ENCODE measurements at regions not wholly inside any gene's neighbourhood (a gene's known extent, or its start where the extent isn't known, plus 50 kb on each side); places are given as distances from the start of the nearest gene placed in this dataset.

- Mint-ChIP-seq H3K27me3 (ENCODE audit: low read depth) (peaks cover 2% of the 10 kb centered on the region), H3K27ac (no peak overlapping the region), H3K4me1 (peaks cover 35% of the 10 kb centered on the region), H3K9me3 (peaks cover 16% of the 10 kb centered on the region), H3K36me3 (peaks cover 16% of the 10 kb centered on the region), H3K4me3 (no peak overlapping the region)
- TF ChIP-seq, protein P1, sequence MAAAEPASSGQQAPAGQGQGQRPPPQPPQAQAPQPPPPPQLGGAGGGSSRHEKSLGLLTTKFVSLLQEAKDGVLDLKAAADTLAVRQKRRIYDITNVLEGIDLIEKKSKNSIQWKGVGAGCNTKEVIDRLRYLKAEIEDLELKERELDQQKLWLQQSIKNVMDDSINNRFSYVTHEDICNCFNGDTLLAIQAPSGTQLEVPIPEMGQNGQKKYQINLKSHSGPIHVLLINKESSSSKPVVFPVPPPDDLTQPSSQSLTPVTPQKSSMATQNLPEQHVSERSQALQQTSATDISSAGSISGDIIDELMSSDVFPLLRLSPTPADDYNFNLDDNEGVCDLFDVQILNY (CRISPR knock-in tag; IDR thresholded peaks at IDR 0.05): no peak
- TF ChIP-seq FOXK1 (CRISPR knock-in tag; IDR thresholded peaks at IDR 0.05): no peak
- no peak for TF ChIP-seq ELF4 (CRISPR knock-in tag; IDR thresholded peaks at IDR 0.05; ENCODE audit: low read depth)
- no peak for TF ChIP-seq ETV6 (CRISPR knock-in tag; IDR thresholded peaks at IDR 0.05)
- TF ChIP-seq GRHL2 (CRISPR knock-in tag; IDR thresholded peaks at IDR 0.05; ENCODE audit: insufficient replicate concordance, severe bottlenecking): no peak
- DNase-seq (ENCODE audit: low spot score): no peak
- ChIA-PET CTCF (no interaction called here), POLR2A (no interaction called here)
- no peak for ATAC-seq
These were observed 145.5 kb upstream of the ARG1 start for GRCh38 chr6:131427434-131428058.

DNA sequence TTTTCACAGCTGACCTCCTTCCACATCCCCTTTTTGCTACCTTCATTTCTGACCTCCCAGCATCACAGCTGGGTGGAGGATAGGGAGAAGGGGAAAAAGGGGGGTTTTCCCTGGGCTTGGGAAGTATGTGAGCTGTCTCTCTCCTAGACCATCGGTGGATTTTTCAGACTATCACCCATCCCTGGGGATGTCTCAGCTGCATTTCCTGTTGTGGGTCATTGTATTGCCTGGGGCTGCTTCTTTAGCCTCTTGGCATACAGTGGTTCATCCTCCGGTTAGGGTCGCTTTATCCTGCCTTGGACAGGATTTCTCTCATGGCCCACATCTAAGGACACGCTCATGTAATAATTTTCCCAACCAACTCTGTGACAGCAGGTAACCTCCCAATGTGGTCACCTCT is 142.5 kb upstream of the ARG1 start:
- Mint-ChIP-seq H3K4me1 (peaks cover 23% of the 10 kb centered on the region), H3K27ac (no peak overlapping the region)
- TF ChIP-seq, protein P2, sequence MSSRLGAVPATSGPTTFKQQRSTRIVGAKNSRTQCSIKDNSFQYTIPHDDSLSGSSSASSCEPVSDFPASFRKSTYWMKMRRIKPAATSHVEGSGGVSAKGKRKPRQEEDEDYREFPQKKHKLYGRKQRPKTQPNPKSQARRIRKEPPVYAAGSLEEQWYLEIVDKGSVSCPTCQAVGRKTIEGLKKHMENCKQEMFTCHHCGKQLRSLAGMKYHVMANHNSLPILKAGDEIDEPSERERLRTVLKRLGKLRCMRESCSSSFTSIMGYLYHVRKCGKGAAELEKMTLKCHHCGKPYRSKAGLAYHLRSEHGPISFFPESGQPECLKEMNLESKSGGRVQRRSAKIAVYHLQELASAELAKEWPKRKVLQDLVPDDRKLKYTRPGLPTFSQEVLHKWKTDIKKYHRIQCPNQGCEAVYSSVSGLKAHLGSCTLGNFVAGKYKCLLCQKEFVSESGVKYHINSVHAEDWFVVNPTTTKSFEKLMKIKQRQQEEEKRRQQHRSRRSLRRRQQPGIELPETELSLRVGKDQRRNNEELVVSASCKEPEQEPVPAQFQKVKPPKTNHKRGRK (CRISPR knock-in tag; IDR thresholded peaks at IDR 0.05; ENCODE audit: borderline replicate concordance): no peak

DNA sequence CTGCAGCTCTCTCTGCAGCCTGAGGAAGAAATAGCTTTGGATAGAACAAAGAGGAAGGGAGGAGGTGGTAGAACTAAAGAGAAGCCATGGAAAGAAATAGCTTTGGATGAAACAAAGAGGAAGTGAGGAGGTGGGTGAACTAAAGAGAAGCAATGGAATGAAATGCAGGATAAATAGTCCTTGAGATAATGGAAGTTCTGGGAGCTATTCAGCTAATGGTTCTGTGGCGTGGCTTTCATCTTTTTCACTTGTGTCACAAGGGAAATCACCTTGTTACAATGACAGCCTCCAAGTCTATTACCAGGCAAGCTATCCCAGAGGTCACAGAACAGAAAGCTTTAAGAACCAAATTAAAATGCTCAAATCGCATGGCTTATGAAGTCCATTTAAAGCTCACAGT is 141.3 kb upstream of the ARG1 start:
- DNase-seq (ENCODE audit: low spot score) (no peak), ATAC-seq (no peak)
- Mint-ChIP-seq H3K4me3 (no peak overlapping the region), H3K4me1 (peaks cover 16% of the 10 kb centered on the region), H3K36me3 (peaks cover 26% of the 10 kb centered on the region), H3K27ac (no peak overlapping the region), H3K27me3 (ENCODE audit: low read depth) (peaks cover 11% of the 10 kb centered on the region), H3K9me3 (peaks cover 40% of the 10 kb centered on the region)
- ChIA-PET POLR2A (no interaction called here), CTCF (interaction anchor here (1.1 kb wide), 1 partner anchor 88 kb away, joined by 3 read pairs; no protein-coding TSS in a partner anchor)
- TF ChIP-seq, protein P3, sequence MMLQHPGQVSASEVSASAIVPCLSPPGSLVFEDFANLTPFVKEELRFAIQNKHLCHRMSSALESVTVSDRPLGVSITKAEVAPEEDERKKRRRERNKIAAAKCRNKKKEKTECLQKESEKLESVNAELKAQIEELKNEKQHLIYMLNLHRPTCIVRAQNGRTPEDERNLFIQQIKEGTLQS (CRISPR knock-in tag; conservative IDR thresholded peaks at IDR 0.05): no peak
- TF ChIP-seq ZNF121 (CRISPR knock-in tag; IDR thresholded peaks at IDR 0.05) (no peak), TCF7 (CRISPR knock-in tag; IDR thresholded peaks at IDR 0.05; ENCODE audit: low read depth) (no peak), FOXP4 (CRISPR knock-in tag; IDR thresholded peaks at IDR 0.05) (no peak), ZNF138 (CRISPR knock-in tag; conservative IDR thresholded peaks at IDR 0.05) (no peak), AR (CRISPR knock-in tag; IDR thresholded peaks at IDR 0.05) (no peak), FOXJ3 (CRISPR knock-in tag; IDR thresholded peaks at IDR 0.05; ENCODE audit: borderline replicate concordance) (no peak), ZNF532 (CRISPR knock-in tag; IDR thresholded peaks at IDR 0.05; ENCODE audit: borderline replicate concordance) (no peak), CREB1 (CRISPR knock-in tag; IDR thresholded peaks at IDR 0.05) (no peak), NR3C1 (CRISPR knock-in tag; conservative IDR thresholded peaks at IDR 0.05; ENCODE audit: low read depth) (no peak), ZNF317 (CRISPR knock-in tag; IDR thresholded peaks at IDR 0.05; ENCODE audit: borderline replicate concordance, low read depth) (no peak), ETV6 (CRISPR knock-in tag; IDR thresholded peaks at IDR 0.05) (no peak)

More for the DNA sequence above, 142.5 kb upstream of the ARG1 start:
- peaks cover 28% of the 10 kb centered on the region for H3K9me3 Mint-ChIP-seq
- DNase-seq (ENCODE audit: low spot score) (no peak), ATAC-seq (no peak; the same call in 1 of the 2 replicates)
- CTCF ChIA-PET: no interaction called here
- peaks cover 23% of the 10 kb centered on the region for H3K36me3 Mint-ChIP-seq
- no peak overlapping the region for H3K4me3 Mint-ChIP-seq
- POLR2A ChIA-PET: no interaction called here
- H3K27me3 Mint-ChIP-seq (ENCODE audit: low read depth): peaks cover 6% of the 10 kb centered on the region
